OCI-M2 (cell line): ENCODE measurements at regions not wholly inside any gene's neighbourhood (a gene's known extent, or its start where the extent isn't known, plus 50 kb on each side); places are given as distances from the start of the nearest gene placed in this dataset.

ENCODE experiments used
- DNase-seq: peaks from one replicate; lab custom pipeline; 2025; ENCODE audit not compliant: unreplicated experiment; lab: John Stamatoyannopoulos, UW

DNA sequence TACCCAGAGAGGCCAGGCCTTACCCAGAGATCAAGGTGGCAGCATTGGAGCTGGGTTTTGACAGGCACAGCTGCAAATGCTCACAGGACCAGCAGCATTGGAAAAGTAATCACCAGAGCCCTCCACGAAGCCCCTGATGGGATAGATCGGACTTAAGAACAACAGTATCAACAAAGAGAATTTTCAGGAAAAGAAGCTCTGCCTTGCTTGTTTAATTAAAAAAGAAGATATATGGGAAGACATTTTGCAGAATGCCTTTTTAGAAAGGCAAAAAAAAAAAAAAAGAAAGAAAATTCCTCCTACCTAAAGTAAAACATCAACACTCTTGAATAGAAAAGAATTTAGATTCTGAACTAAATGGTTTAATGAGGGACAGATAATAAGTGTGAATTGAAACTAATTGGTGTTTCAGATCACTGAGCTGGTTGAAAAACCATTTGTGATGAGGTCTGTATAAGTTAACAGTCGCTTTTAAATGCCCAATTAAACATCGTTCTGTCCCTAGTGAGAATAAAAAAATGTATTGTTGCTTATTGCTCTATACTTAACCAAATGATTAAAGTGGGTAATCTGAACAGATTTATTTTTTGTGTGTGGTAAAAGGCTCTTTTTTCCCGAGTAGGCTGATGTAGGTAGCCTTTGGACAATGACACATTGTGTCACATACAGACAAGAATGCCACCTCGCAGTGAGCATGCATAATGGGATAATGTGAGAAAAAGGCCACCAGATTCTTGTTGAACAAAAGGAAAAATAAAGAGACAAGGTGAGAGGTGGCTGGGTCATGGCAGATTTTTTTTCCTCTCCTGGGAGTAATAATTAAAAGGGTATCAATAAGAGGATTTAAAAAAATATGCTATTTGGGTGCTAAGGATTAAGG is 93.0 kb upstream of the ARGLU1 start:
- no peak for DNase-seq

DNA sequence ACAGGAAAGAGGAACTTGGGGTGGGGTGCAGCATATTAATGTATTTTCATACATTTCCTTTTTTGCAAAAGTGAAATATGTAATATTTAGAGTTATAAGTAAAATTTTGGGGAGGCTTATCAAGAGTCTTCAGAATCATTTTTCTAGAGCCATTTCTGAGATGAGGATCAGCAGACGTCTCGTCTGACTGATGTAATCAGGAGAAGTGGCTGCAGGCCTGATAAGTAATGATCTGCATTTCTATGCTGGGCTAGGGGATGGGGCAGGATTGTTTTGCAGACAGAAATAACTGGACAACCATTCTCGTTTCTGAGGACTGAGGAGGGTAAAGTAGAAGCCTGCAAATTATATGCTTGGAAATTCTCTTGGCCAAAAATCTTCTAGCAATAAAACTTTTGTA is 89.2 kb upstream of the ARGLU1 start:
- DNase-seq: no peak

DNA sequence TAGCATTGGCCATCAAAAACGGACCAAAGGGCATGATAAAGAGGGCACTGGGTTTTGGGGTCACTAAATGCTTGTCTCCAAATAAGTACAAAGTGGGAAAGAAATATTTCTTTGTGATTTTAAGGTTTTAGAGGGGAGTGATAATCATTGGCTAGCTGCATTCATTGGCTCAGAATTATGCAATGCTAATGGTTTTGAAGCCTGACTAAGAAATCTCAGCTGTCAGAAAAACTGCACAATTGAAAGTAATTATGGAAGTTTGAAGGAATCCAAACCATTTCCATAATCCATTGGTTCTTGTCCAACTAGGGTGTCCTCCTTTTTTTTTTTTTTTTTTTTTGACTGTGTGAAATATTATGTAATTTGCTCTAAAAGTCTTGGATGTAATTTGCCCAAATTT is 88.2 kb upstream of the ARGLU1 start:
- no peak for DNase-seq

DNA sequence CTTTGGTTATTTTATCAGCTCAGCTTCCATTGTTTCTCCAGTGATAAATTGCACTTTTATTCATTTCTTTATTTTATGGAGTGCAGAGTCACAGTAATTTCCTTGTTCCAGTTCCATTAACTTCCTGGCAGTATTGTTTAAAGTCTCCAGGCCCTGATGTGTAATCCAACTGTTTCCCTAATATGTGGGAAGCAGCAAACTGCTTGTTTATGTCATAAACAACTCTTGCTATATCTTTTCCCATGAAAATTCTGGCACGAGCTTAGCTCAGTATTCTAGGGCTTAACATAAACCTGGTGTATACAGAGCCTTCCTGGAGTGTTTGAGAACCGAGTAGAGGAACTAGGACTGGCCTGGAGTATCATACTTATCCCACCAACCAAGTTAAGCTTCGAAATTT is 83.5 kb upstream of the ARGLU1 start:
- DNase-seq: no peak

DNA sequence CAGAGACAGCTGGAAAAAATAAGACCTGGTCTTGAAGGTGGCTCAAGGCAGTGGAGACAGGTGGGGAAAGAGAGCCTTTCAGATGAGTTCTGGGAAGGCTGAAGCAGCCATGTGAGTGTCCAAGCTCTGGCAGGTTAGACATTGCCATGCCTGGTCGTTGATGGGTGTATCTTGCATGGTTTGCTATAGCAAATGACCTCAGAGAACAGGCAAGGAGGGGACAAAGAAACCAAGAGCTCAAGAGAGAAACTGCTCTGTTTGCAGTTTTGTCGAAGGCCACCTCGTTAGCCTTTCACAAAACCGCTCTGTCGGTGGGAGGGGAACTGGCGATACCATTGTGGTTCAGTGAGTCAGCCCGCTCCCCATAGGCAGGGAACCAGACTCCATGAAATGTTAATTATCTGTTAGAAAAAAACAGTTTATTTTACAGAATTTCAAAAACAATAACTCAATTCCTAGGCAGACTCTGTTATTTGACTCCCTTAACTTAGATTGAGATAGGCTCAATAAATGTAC is 82.8 kb upstream of the ARGLU1 start:
- DNase-seq: no peak

DNA sequence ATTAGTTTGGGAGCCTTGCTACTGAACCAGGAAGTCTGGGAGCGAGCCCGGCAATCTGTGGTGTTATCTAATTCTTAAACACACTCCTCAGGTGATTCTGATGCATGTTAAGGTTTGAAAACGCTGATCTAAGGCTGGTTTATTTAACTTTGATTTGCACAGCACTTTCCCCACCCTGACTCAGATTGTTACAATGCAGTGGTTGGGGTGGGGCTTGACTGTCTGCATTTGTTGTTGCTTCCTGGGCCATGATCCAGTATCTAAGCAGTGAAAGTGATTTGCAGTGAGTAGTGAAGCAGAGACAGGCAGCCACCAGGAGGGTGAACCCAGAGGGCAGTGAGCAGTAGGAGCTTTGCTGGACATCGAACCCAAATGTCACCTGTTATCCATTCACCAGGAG is 81.6 kb upstream of the ARGLU1 start:
- DNase-seq: no peak

DNA sequence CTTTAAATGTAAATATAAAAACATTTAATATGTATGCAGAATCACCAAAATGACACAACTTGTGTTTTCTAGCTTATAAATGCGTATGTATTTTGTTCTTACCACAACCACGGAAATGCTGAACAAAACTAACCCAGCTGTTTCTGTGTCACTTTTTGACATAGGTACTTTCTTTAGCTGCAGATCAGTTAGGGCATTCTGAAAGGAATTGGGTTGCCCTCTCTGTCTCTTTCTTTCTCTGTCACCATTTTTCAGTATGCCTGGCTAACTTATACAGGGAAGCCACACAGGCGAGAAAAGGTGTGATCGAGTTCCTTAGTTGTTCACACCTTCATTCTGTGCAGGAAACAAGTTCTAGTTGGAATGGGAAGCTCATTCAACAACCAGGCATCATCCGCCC is 72.6 kb upstream of the ARGLU1 start:
- no peak for DNase-seq

DNA sequence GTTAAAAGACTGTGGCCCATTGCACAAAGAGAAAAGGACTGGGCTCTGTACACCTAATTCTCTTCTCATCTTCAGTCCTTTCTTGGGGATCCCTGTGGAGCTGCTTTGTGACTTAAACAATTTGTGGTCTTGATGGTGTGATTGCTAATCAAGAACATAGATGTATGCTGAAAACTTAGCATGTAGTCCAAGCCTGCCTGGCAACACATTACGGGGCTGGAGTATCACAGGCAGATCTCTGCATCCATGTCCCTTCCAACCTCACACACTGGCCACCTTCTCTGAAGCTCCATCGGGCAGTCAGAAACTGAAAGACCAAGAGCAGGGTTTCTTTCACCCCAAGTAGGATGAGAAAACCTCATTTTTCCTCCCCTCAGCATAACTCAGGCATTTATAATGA is 69.6 kb upstream of the ARGLU1 start:
- no peak for DNase-seq

DNA sequence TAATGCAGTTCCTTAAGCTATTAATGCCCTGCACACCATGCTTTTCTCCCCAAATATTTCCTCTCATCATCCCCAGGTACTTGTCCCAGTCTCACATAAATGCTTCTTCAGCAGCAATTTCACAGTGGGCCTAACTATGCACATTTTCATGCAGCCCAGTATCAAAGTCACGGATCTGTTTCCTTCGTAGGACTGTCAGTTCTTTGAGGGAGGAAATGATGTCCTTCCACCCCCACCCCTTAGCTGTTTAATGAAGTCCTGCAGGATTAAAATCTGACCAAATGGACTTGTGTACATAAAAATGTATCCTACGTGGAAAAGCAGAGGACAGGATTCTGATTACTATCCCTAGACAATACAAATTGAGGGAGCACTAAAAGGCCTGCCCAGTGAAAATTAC is 68.6 kb upstream of the ARGLU1 start:
- DNase-seq: no peak

DNA sequence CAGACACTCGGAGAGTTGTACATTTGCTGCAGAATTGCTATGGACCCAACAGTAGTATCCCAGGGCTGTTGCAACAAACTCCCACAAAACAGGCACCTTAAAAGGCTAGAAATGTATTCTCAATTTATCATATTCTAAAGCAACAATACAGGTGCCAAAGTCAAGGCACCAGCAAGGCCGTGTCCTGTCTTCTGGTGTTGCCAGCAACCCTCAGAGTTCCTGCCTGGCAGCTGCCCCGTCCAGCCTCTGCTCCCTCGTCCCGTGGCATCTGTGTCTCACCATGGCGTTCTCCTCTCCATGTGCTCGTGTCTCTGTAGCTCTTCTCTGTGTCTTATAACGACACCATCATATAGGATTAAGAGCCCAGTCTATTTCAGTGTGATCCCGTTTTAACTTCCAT is 67.7 kb upstream of the ARGLU1 start:
- DNase-seq: no peak

DNA sequence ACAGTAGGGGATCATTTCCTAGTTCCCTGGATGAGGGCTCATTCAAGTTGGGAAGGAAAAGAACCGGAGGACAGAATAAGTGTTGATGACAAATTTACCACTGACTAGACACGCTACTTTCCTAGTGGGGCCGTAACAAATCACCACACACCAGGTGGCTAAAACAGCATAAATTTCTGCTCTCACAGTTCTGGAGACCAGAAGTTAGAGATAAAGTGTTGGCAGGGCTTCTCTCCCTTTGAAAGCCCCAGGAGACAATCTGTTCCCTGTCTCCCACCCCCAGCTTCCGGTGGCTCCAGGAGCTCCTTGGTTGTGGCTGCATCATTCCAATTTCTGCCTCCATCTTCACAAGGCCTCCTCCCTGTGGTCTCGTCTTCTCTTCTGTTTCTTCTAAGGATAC is 65.4 kb upstream of the ARGLU1 start:
- DNase-seq: no peak

DNA sequence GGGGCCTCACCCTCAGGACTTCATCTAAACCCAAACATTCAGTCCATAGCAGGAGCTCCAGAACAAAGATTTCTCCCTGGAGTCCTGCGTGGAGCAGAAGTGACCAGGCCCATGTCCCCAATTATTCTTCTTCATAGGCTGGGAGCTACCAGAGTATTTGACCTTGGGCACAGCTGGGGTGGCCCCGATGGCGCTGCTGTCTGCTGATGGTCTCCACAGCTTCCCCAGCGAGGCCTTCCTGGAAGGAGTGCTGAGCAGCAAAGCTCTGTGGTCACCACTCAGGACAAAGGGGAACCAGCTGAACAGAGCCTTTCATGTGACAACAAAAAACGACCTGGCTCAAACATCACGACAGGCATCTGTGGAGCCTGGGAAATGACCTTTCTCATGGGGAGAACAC is 62.7 kb upstream of the ARGLU1 start:
- DNase-seq: no peak

DNA sequence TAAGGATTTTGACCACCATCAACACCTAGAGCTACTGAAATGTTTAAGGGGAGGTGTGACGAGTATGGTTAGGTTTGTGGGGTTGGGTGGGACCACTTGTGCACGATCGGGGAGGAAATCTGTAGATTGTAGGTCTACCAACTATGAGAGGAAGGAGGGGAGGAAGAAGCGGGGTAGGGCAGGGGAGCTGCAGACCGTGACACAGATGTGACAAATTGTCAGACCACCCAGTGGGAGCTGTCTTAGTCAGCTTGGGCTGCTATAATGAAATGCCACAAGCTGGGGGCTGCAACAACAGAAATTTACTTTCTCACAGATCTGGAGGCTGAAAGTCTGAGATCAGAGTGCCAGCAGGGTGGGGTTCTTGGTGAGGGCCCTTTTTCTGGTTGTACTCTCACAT is 62.2 kb upstream of the ARGLU1 start:
- DNase-seq: no peak

DNA sequence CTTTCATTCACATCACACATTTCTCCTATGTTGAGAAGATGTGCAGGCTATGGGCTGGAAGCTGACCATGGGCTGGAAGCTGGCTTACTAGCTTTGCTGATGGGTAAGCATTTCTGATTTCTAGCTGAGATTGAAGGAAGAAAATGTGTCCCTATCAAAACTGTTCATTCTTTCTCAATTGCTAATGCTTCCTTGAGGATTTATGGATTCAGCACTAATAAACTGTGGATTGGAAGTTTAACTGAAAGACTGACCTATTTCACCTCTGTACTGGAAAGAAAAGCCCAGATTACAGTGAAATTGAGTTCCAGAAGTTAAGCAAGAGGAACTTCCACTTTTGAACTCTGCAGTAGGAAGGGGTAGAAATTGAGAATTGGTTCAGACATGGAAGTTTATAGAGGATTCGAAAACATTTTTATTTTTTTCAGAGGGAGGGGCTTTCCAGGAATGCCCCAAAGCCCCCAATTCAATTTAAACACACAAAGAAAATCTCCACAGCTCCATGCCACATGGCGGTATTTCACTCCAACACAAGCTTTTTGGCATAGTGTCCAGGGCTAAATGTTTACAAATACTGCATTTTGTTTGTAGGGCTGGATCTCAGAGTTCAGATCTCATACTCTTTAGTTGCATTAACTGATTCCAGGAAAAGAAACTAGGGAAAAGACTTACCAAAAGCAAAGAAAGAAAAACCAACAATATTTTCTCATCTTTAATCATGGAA is 61.2 kb upstream of the ARGLU1 start:
- DNase-seq: no peak

DNA sequence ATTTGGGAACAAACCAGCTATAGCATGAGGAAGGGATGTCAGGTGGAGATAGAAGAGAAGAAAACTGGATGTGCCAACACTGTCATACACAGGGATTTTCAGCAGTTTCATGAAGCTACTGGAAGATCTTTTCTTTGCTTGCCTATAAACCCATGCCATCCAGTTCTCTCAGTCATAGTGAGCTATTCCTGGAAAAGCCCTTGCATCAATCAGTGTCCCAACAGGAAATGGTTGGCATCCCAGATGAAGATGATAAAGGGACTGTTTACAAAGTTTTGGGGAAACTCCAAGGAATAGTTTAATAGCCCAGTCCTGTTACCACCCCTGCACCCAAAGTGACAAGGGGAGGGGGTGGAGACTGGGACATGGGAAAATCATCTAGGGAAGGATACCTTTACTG is 58.5 kb upstream of the ARGLU1 start:
- DNase-seq: no peak

DNA sequence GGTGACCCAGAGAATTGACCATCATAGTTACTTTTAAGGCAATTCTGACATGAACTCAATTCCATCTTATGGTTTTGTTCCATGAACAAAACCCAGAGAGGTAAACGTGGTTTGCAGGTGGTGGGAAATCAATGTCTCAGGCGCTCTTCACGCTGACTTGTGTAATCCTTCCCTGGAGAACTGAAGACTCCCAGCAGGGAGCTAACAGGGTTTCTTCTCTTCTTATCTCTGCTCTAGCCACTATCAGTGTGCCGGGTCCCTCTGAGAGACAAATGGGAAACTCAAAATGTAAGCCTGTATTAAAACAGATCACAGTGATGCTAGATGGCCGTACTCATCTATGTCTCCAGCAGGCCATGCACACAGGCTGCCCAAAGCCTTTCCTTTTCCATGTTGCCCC is 57.6 kb upstream of the ARGLU1 start:
- DNase-seq: no peak

DNA sequence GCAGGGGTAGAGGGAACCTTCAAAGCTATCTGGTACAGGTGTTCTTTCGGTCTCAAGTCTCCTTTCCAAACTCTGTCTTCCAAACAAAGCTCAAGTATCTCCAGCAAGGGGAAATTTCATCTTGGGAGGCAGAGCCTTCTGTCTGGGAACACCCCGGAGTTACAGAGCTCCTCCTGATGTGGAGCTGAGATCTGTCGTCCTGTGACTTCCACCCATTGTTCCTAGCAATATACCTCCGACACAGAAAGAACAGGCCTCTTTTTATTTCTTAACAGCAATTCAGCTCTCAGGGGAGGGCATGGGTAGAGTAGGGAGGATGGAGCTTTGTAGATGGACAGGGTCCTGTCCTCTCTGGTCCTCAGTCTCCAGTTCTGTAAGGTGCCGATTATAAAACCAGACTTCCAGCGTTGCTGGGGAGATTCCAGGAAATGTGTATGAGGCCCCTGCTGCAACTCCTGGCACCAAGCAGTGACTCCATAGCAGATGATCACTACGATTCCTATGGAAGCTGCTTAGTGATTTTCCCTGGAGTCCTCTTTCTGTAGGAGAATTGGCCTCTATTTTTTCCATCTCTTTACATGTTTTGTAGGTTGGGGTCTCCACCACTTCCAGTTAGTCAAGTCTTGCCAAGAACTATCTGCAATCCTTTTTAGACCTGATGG is 56.0 kb upstream of the ARGLU1 start:
- DNase-seq: no peak

DNA sequence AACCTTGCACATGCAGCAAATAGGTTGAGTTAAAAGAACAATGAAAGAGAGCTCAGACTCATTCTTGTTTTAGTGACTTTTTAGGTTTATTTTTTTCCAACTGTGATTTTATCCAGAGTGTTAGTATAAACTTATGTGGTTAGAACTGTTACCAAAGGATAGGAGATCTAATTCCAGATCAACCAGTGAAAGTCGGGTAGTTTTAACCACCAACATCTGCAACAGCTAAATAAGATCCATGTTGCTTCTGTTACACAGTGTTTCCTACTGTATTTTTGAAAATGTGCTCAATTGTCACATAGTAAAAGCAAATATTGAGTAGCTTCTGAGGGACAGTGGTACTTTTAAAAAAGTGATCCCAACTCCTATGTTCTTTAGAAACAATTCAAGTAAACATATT is 53.9 kb upstream of the ARGLU1 start:
- DNase-seq: no peak

DNA sequence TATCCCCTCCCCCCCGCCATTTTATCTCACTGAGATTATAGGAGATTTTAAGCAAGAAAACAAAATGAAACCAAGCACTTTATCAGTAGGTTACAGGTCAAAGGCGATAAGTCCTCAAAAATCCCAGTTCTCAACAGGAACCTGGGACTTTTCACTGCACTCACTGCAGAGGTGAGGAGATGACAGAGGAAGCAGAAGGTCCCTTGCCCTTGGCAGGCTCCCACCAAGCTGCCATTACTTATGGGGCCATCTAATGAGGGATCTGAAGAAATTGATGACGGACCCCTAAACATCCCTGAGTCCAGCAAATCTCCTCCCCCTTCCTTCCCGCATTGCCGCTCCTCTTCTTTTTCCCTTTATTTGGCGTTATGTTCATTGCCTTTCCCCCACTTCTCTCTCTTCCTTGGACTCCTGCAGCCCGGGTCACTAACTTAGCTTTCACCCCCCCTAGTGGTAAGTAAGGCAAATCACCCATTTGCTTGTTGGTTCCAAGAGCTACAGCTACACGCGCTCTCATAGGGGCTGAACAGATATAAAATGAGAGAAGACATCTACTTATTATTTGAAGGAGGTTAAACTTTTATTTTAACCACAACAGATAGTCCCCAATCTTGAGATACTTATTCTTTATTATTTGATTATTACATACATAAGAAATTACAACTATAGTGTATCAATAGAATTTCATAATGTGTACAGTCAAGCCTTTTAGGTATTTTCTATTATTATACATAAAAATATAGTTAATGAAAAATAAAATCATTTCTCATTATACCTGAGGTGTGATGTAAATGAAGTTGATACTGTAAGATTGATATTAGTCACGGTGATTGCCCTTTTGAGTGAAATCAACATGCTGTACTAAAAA is 52.0 kb upstream of the ARGLU1 start:
- no peak for DNase-seq
